ENCODE measurements at regions not wholly inside any gene's neighbourhood (a gene's known extent, or its start where the extent isn't known, plus 50 kb on each side); places are given as distances from the start of the nearest gene placed in this dataset.

DNA sequence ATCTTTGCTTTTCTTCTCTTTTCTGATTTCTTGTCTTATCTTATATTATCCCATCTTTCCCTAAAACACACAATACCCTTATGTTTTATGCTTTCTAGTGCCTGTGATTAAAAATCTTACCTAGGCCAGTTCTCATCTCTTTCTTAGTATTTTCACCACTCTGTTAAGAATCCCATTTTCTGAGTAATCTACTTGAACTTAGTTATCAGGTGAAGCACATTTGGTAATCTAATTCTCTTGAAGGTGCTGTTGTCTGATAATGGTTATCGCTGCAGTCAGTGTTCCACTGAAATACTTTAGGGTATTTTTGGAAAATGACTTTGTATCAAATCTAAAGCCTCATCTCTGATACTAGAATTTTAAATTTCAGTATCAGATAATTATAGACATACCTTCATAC is 192.5 kb upstream of the MAN1A1 start:
- no peaks in the 10 kb centered on the region for H3K9me3 Mint-ChIP-seq
- H3K4me3 Mint-ChIP-seq: no peak overlapping the region
- CTCF ChIA-PET: no interaction called here

GRCh38 chr6:119541132-119541905 is 191.8 kb upstream of the MAN1A1 start:
- no peaks in the 10 kb centered on the region for H3K27me3 ChIP-seq (ENCODE audit: insufficient read depth, low read length, poor library complexity, severe bottlenecking)
- no peak overlapping the region for H3K27ac Mint-ChIP-seq
- DNase-seq: no peak
- ChIA-PET CTCF (no interaction called here), POLR2A (no interaction called here)
- no peak overlapping the region for H3K27ac ChIP-seq (ENCODE audit: low read depth, low read length)
- peaks cover 0 to 5% of the 10 kb centered on the region in 2 donors for H3K27me3 Mint-ChIP-seq
- H3K4me3 Mint-ChIP-seq: no peak overlapping the region
- H3K36me3 ChIP-seq (ENCODE audit: insufficient read depth, low read length): no peaks in the 10 kb centered on the region
- H3K4me1 ChIP-seq (ENCODE audit: insufficient read depth, low read length): no peaks in the 10 kb centered on the region
- H3K36me3 Mint-ChIP-seq: no peaks in the 10 kb centered on the region
- H3K4me1 Mint-ChIP-seq: no peaks in the 10 kb centered on the region
- H3K4me3 ChIP-seq (ENCODE audit: low read length): no peak overlapping the region
- no peaks in the 10 kb centered on the region for H3K9me3 Mint-ChIP-seq
- H3K9me3 ChIP-seq (ENCODE audit: low read length): no peaks in the 10 kb centered on the region

More for the DNA sequence above, 192.5 kb upstream of the MAN1A1 start:
- H3K27ac Mint-ChIP-seq: no peak overlapping the region
- H3K27me3 Mint-ChIP-seq: peaks cover 0 to 5% of the 10 kb centered on the region in 2 donors
- H3K27me3 ChIP-seq (ENCODE audit: insufficient read depth, low read length, poor library complexity, severe bottlenecking): no peaks in the 10 kb centered on the region
- no peaks in the 10 kb centered on the region for H3K4me1 Mint-ChIP-seq
- POLR2A ChIA-PET: no interaction called here
- H3K4me3 ChIP-seq (ENCODE audit: low read length): no peak overlapping the region
- DNase-seq: no peak
- H3K36me3 ChIP-seq (ENCODE audit: insufficient read depth, low read length): no peaks in the 10 kb centered on the region
- no peaks in the 10 kb centered on the region for H3K4me1 ChIP-seq (ENCODE audit: insufficient read depth, low read length)
- no peak overlapping the region for H3K27ac ChIP-seq (ENCODE audit: low read depth, low read length)
- no peaks in the 10 kb centered on the region for H3K36me3 Mint-ChIP-seq
- no peaks in the 10 kb centered on the region for H3K9me3 ChIP-seq (ENCODE audit: low read length)

- CTCF ChIA-PET: no interaction called here
- no peak for DNase-seq
Measured at GRCh38 chr6:119540417-119540816, 190.9 kb upstream of the MAN1A1 start.

DNA sequence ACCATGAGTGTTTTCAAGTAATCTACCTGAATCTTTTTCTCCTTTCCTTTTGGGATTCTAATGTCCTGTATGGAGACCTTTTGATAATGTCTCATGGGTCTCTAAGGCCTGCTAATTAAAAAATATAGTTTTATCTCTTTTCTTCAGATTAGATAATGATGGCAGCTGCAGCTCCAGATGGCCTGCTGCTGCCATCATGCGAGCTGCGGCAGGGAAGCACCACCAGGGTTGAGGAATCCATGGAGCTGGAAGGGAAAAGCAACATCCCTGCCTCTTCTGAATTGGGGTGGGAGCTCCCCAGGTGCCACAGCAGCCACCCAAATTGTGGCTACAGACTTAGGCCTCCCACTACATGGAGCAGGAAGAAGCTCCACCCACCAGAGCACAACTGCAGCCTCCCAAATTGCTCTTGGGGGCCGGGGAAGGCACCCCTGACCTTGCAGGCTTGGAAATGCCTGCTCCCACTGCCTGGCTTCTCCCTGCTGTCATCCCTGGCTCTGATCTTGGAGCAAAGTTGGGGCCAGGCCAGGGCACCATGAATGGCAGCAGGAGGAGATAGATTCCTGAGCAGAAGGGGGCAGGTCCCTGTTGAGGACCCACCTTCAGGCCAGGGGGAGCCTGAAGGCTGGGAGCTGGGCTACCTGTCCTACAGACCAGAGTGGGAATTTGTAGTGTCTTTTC is 189.6 kb upstream of the MAN1A1 start:
- no peak overlapping the region for H3K27ac Mint-ChIP-seq
- DNase-seq: no peak
- no peak overlapping the region for H3K4me3 Mint-ChIP-seq
- H3K4me1 Mint-ChIP-seq: no peaks in the 10 kb centered on the region
- ChIA-PET POLR2A (no interaction called here), CTCF (no interaction called here)
- Histone ChIP-seq H3K36me3 (ENCODE audit: insufficient read depth, low read length) (no peaks in the 10 kb centered on the region), H3K4me3 (ENCODE audit: low read length) (no peak overlapping the region), H3K27ac (ENCODE audit: low read depth, low read length) (no peak overlapping the region), H3K4me1 (ENCODE audit: insufficient read depth, low read length) (no peaks in the 10 kb centered on the region), H3K9me3 (ENCODE audit: low read length) (no peaks in the 10 kb centered on the region), H3K27me3 (ENCODE audit: insufficient read depth, low read length, poor library complexity, severe bottlenecking) (no peaks in the 10 kb centered on the region)
- peaks cover 0 to 5% of the 10 kb centered on the region in 2 donors for H3K27me3 Mint-ChIP-seq
- H3K9me3 Mint-ChIP-seq: no peaks in the 10 kb centered on the region
- no peaks in the 10 kb centered on the region for H3K36me3 Mint-ChIP-seq

More at GRCh38 chr6:119540417-119540816, 190.9 kb upstream of the MAN1A1 start:
- Histone ChIP-seq H3K4me1 (ENCODE audit: insufficient read depth, low read length) (no peaks in the 10 kb centered on the region), H3K4me3 (ENCODE audit: low read length) (no peak overlapping the region), H3K9me3 (ENCODE audit: low read length) (no peaks in the 10 kb centered on the region), H3K27me3 (ENCODE audit: insufficient read depth, low read length, poor library complexity, severe bottlenecking) (no peaks in the 10 kb centered on the region), H3K27ac (ENCODE audit: low read depth, low read length) (no peak overlapping the region), H3K36me3 (ENCODE audit: insufficient read depth, low read length) (no peaks in the 10 kb centered on the region)
- no peak overlapping the region for H3K4me3 Mint-ChIP-seq
- no peaks in the 10 kb centered on the region for H3K4me1 Mint-ChIP-seq
- no peaks in the 10 kb centered on the region for H3K36me3 Mint-ChIP-seq
- H3K27me3 Mint-ChIP-seq: peaks cover 0 to 5% of the 10 kb centered on the region in 2 donors
- H3K9me3 Mint-ChIP-seq: no peaks in the 10 kb centered on the region
- POLR2A ChIA-PET: no interaction called here
- H3K27ac Mint-ChIP-seq: no peak overlapping the region

DNA sequence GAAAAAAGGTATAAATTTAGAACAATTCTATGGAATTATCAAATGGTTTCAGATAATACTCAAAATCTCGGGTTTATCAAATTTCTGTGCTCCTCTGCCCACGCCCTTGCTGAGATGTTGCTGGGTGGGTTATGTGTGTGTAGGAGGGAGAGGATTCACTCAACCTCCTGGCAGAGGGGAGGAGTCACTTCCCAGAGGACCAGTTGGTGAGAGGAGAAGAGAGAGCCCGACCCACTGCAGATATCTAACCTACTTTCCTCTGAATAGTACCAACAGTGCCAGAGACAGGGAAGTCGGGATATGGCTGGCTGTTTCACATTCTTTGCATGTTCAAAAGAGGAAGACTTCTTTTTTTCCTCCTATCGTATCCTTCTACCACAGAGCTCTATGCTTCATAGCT is 187.1 kb upstream of the MAN1A1 start:
- Mint-ChIP-seq H3K27ac (no peak overlapping the region), H3K4me3 (no peak overlapping the region), H3K36me3 (no peaks in the 10 kb centered on the region), H3K9me3 (no peaks in the 10 kb centered on the region), H3K4me1 (no peaks in the 10 kb centered on the region), H3K27me3 (no peaks in the 10 kb centered on the region)
- H3K27me3 ChIP-seq (ENCODE audit: insufficient read depth, low read length, poor library complexity, severe bottlenecking): no peaks in the 10 kb centered on the region
- POLR2A ChIA-PET: no interaction called here
- H3K4me1 ChIP-seq (ENCODE audit: insufficient read depth, low read length): no peaks in the 10 kb centered on the region
- H3K4me3 ChIP-seq (ENCODE audit: low read length): no peak overlapping the region
- CTCF ChIA-PET: no interaction called here
- H3K36me3 ChIP-seq (ENCODE audit: insufficient read depth, low read length): no peaks in the 10 kb centered on the region
- no peak overlapping the region for H3K27ac ChIP-seq (ENCODE audit: low read depth, low read length)
- no peak for DNase-seq
- H3K9me3 ChIP-seq (ENCODE audit: low read length): no peaks in the 10 kb centered on the region

DNA sequence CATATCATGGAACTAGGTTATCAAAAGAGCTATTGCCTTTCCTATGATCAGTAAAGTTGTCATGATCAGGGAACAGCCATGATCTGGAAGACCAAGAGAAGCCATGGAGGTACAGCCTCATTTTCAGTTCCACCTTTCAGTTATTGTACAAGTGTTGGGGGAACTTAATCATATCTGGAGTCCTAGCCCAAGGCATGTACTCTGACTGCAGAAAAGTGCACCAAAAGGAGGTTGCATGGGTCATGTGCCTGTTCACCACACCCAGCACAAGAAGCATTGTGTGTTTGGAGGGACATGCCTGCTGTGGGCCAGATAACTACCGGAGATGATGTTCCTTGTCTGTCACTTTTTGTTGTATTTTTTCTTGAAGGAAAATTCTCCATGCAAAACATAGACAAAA is 185.8 kb upstream of the MAN1A1 start:
- Mint-ChIP-seq H3K4me3 (no peak overlapping the region), H3K36me3 (no peaks in the 10 kb centered on the region), H3K27ac (no peak overlapping the region), H3K9me3 (no peaks in the 10 kb centered on the region), H3K4me1 (no peaks in the 10 kb centered on the region), H3K27me3 (no peaks in the 10 kb centered on the region)
- ChIA-PET POLR2A (no interaction called here), CTCF (no interaction called here)
- H3K9me3 ChIP-seq (ENCODE audit: low read length): no peaks in the 10 kb centered on the region
- no peak overlapping the region for H3K27ac ChIP-seq (ENCODE audit: low read depth, low read length)
- no peak for DNase-seq
- no peaks in the 10 kb centered on the region for H3K4me1 ChIP-seq (ENCODE audit: insufficient read depth, low read length)
- no peaks in the 10 kb centered on the region for H3K27me3 ChIP-seq (ENCODE audit: insufficient read depth, low read length, poor library complexity, severe bottlenecking)
- no peaks in the 10 kb centered on the region for H3K36me3 ChIP-seq (ENCODE audit: insufficient read depth, low read length)
- H3K4me3 ChIP-seq (ENCODE audit: low read length): no peak overlapping the region

GRCh38 chr6:119533603-119534279 is 184.2 kb upstream of the MAN1A1 start:
- Histone ChIP-seq H3K4me3 (ENCODE audit: low read length) (no peak overlapping the region), H3K9me3 (ENCODE audit: low read length) (no peaks in the 10 kb centered on the region), H3K36me3 (ENCODE audit: insufficient read depth, low read length) (no peaks in the 10 kb centered on the region), H3K4me1 (ENCODE audit: insufficient read depth, low read length) (no peaks in the 10 kb centered on the region), H3K27ac (ENCODE audit: low read depth, low read length) (no peak overlapping the region), H3K27me3 (ENCODE audit: insufficient read depth, low read length, poor library complexity, severe bottlenecking) (no peaks in the 10 kb centered on the region)
- Mint-ChIP-seq H3K9me3 (no peaks in the 10 kb centered on the region), H3K36me3 (no peaks in the 10 kb centered on the region), H3K27ac (no peak overlapping the region), H3K27me3 (no peaks in the 10 kb centered on the region), H3K4me3 (no peak overlapping the region), H3K4me1 (no peaks in the 10 kb centered on the region)
- no peak for DNase-seq
- ChIA-PET POLR2A (no interaction called here), CTCF (no interaction called here)

DNA sequence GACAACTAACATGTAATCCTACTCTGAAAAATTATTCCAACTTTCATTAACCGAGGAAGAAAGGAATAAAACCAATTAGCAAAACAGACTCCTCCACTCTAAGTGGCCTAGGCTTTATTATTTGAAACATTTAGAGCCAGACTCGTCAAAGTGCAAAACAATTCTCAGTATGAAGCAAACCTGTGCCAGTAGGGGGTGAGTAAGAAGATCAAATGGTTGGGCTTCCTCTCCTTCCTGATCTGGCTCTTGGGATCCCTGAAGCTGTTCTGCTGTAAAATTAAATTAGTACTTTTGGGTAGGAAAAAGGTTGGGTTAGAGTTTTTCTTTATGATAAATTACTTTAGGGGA is 177.6 kb upstream of the MAN1A1 start:
- POLR2A ChIA-PET: no interaction called here
- Mint-ChIP-seq H3K36me3 (no peaks in the 10 kb centered on the region), H3K27me3 (peaks cover 0 to 2% of the 10 kb centered on the region in 2 donors), H3K4me1 (no peaks in the 10 kb centered on the region), H3K4me3 (no peak overlapping the region), H3K27ac (no peak overlapping the region), H3K9me3 (no peaks in the 10 kb centered on the region)
- Histone ChIP-seq H3K9me3 (ENCODE audit: low read length) (no peaks in the 10 kb centered on the region), H3K4me3 (ENCODE audit: low read length) (no peak overlapping the region), H3K27me3 (ENCODE audit: insufficient read depth, low read length, poor library complexity, severe bottlenecking) (no peaks in the 10 kb centered on the region), H3K4me1 (ENCODE audit: insufficient read depth, low read length) (no peaks in the 10 kb centered on the region), H3K27ac (ENCODE audit: low read depth, low read length) (no peak overlapping the region), H3K36me3 (ENCODE audit: insufficient read depth, low read length) (no peaks in the 10 kb centered on the region)
- CTCF ChIA-PET: no interaction called here
- DNase-seq: no peak

Measured in CD8-positive, alpha-beta memory T cell (primary cell).